SK-N-SH (cell line): ENCODE measurements at regions not wholly inside any gene's neighbourhood (a gene's known extent, or its start where the extent isn't known, plus 50 kb on each side); places are given as distances from the start of the nearest gene placed in this dataset.
A peak's percentile ranks its signal among the peaks of the same experiment; 100 is the strongest.

Experiments used
- CTCF ChIA-PET: fragments of 300-600, 350-600 bp; formaldehyde crosslinking; extraction: SDS; loops from one replicate; lab custom pipeline; 2021; lab: Yijun Ruan, JAX
- POLR2A ChIA-PET: fragments of 350-600 bp; sonication (Branson Sonifier 250); formaldehyde crosslinking; extraction: SDS; loops from one replicate; lab custom pipeline; 2020; ENCODE audit warnings: antibody characterized with exemption, inconsistent platforms; lab: Yijun Ruan, JAX
- DNase-seq: peaks from one replicate; pipeline ENCODE4 v3.0.0; 2012
- H2AFZ ChIP-seq: fragments of 200-600 bp; sonication (generic); 2 replicates; pipeline ENCODE4 v1.8.1; 2016; ENCODE audit warnings: antibody characterized with exemption, mild to moderate bottlenecking, low read depth
- H3F3A ChIP-seq: fragments of 200-600 bp; sonication (generic); replicated peaks from 2 replicates; pipeline ENCODE3; 2016; ENCODE audit warnings: antibody characterized with exemption, mild to moderate bottlenecking; ENCODE audit not compliant: insufficient read depth
- H3K27ac ChIP-seq, 2 experiments: fragments of 200-500 bp in 1 of 2; fragments of 200-600 bp in 1 of 2; sonication (Bioruptor generic) in 1 of 2; sonication (generic), shearing (Covaris generic) in 1 of 2; 2 replicates each; pipeline versions ENCODE4 v1.5.1 to v1.6.1; 2014 to 2016; ENCODE audit warnings: low read depth in 2 of 2, inconsistent platforms in 1 of 2, low read length in 1 of 2, mild to moderate bottlenecking in 1 of 2, mixed read lengths in 1 of 2
- H3K27me3 ChIP-seq: fragments of 200-600 bp; sonication (generic), shearing (Covaris generic); 2 replicates; pipeline ENCODE4 v1.6.1; 2016; ENCODE audit warnings: mixed run types; ENCODE audit not compliant: insufficient read depth
- H3K36me3 ChIP-seq, 2 experiments: fragments of 200-500 bp in 1 of 2; fragments of 200-600 bp in 1 of 2; sonication (Bioruptor generic) in 1 of 2; sonication (generic) in 1 of 2; replicated peaks in 1 of 2; 2 replicates each; pipeline versions ENCODE3 to v1.5.1; 2014 to 2016; ENCODE audit warnings: low read length in 1 of 2, mild to moderate bottlenecking in 1 of 2; ENCODE audit not compliant: insufficient read depth in 2 of 2, control insufficient read depth in 1 of 2
- H3K4me1 ChIP-seq, 2 experiments: fragments of 200-500 bp in 1 of 2; fragments of 200-600 bp in 1 of 2; sonication (Bioruptor generic) in 1 of 2; sonication (generic), shearing (Covaris generic) in 1 of 2; 2 replicates each; pipeline versions ENCODE4 v1.5.1 to v1.6.1; 2014 to 2016; ENCODE audit warnings: low read depth in 1 of 2, low read length in 1 of 2, mixed run types in 1 of 2; ENCODE audit not compliant: insufficient read depth in 2 of 2, control insufficient read depth in 1 of 2
- H3K4me2 ChIP-seq: fragments of 200-600 bp; sonication (generic), shearing (Covaris generic); 2 replicates; pipeline ENCODE4 v1.6.1; 2017; ENCODE audit warnings: mixed run types
- H3K4me3 ChIP-seq, 2 experiments: fragments of 200-500 bp in 1 of 2; fragments of 200-600 bp in 1 of 2; sonication (Bioruptor generic) in 1 of 2; sonication (generic), shearing (Covaris generic) in 1 of 2; 2 replicates each; pipeline versions ENCODE4 v1.5.1 to v1.8.1; 2014 to 2016; ENCODE audit warnings: low read depth in 2 of 2, inconsistent platforms in 1 of 2, low read length in 1 of 2, mild to moderate bottlenecking in 1 of 2, mixed read lengths in 1 of 2, moderate library complexity in 1 of 2
- H3K79me2 ChIP-seq: fragments of 200-600 bp; sonication (generic); 2 replicates; pipeline ENCODE4 v1.8.1; 2017; ENCODE audit warnings: mild to moderate bottlenecking; ENCODE audit not compliant: insufficient read depth
- H3K9ac ChIP-seq: fragments of 200-600 bp; sonication (generic); 2 replicates; pipeline ENCODE4 v1.6.1; 2017; ENCODE audit warnings: mixed run types
- H3K9me2 ChIP-seq: fragments of 200-600 bp; sonication (generic); 2 replicates; pipeline ENCODE4 v1.6.1; 2017; ENCODE audit warnings: mixed run types
- H3K9me3 ChIP-seq: fragments of 200-600 bp; sonication (generic); 2 replicates; pipeline ENCODE4 v1.6.1; 2017; ENCODE audit warnings: mixed run types, mild to moderate bottlenecking, moderate library complexity
- H4K20me1 ChIP-seq: fragments of 200-600 bp; sonication (generic); 2 replicates; pipeline ENCODE4 v1.6.1; 2017; ENCODE audit warnings: mild to moderate bottlenecking, mixed run types; ENCODE audit not compliant: insufficient read depth
- FOXJ3 ChIP-seq: sonication (generic); formaldehyde crosslinking; IDR thresholded peaks from 2 replicates; pipeline ENCODE4 v1.5.1; 2020; ENCODE audit warnings: mild to moderate bottlenecking, missing genetic modification reagents
- GATA2 ChIP-seq: sonication (generic); formaldehyde crosslinking; IDR thresholded peaks from 2 replicates; pipeline ENCODE4 v1.5.0; 2020; ENCODE audit warnings: mild to moderate bottlenecking, missing genetic modification reagents
- NRF1 ChIP-seq: IDR thresholded peaks from 2 replicates; pipeline ENCODE4 v1.6.1; 2012; ENCODE audit warnings: low read depth, mild to moderate bottlenecking, low read length
- POLR2AphosphoS5 ChIP-seq: IDR thresholded peaks from 2 replicates; pipeline ENCODE4 v1.6.1; 2012; ENCODE audit warnings: low read depth, low read length
- RCOR1 ChIP-seq: fragments of 150-350 bp; IDR thresholded peaks from 2 replicates; pipeline ENCODE4 v1.6.1; 2017; ENCODE audit warnings: antibody characterized with exemption, low read length
- RXRA ChIP-seq: IDR thresholded peaks from 2 replicates; pipeline ENCODE4 v1.4.0; 2012; ENCODE audit warnings: low read depth, mild to moderate bottlenecking, borderline replicate concordance
- SIN3A ChIP-seq: IDR thresholded peaks from 2 replicates; pipeline ENCODE4 v1.6.1; 2012; ENCODE audit warnings: low read depth, mild to moderate bottlenecking, low read length, moderate library complexity, borderline replicate concordance
- SMC3 ChIP-seq: IDR thresholded peaks from 2 replicates; pipeline ENCODE4 v1.6.1; 2012; ENCODE audit warnings: low read depth, low read length, improper control_type of control experiment
- TAF1 ChIP-seq: IDR thresholded peaks from 2 replicates; pipeline ENCODE4 v1.6.1; 2012; ENCODE audit warnings: low read depth, mild to moderate bottlenecking, low read length, moderate library complexity, borderline replicate concordance
- TCF12 ChIP-seq: IDR thresholded peaks from 2 replicates; pipeline ENCODE4 v1.4.0; 2012
- TEAD4 ChIP-seq: IDR thresholded peaks from 2 replicates; pipeline ENCODE4 v1.4.0; 2012; ENCODE audit warnings: mild to moderate bottlenecking, borderline replicate concordance; ENCODE audit not compliant: insufficient read depth
- WGBS: methylation state at CpG from one replicate; pipeline ENCODE4 v1.1.6; 2017; ENCODE audit warnings: low lambda C conversion rate; 5-methylcytosine and 5-hydroxymethylcytosine counted together
- TF ChIP-seq, protein P1 (sequence below): fragments of 200-600 bp; sonication (generic); IDR thresholded peaks from 2 replicates; pipeline ENCODE4 v1.6.1; 2017; ENCODE audit warnings: antibody characterized with exemption, mild to moderate bottlenecking, moderate library complexity
- TF ChIP-seq, protein P2 (sequence below): IDR thresholded peaks from 2 replicates; pipeline ENCODE4 v1.4.0; 2012; ENCODE audit warnings: low read depth
- TF ChIP-seq, protein P3 (sequence below): IDR thresholded peaks from 2 replicates; pipeline ENCODE4 v1.4.0; 2012; ENCODE audit warnings: low read depth, borderline replicate concordance
- TF ChIP-seq, protein P4 (sequence below): IDR thresholded peaks from 2 replicates; pipeline ENCODE4 v1.4.0; 2012; ENCODE audit warnings: low read depth, borderline replicate concordance
- TF ChIP-seq, protein P5 (sequence below): fragments of 150-350 bp; IDR thresholded peaks from 2 replicates; pipeline ENCODE4 v1.6.1; 2016; ENCODE audit warnings: mild to moderate bottlenecking, low read depth, low read length

DNA sequence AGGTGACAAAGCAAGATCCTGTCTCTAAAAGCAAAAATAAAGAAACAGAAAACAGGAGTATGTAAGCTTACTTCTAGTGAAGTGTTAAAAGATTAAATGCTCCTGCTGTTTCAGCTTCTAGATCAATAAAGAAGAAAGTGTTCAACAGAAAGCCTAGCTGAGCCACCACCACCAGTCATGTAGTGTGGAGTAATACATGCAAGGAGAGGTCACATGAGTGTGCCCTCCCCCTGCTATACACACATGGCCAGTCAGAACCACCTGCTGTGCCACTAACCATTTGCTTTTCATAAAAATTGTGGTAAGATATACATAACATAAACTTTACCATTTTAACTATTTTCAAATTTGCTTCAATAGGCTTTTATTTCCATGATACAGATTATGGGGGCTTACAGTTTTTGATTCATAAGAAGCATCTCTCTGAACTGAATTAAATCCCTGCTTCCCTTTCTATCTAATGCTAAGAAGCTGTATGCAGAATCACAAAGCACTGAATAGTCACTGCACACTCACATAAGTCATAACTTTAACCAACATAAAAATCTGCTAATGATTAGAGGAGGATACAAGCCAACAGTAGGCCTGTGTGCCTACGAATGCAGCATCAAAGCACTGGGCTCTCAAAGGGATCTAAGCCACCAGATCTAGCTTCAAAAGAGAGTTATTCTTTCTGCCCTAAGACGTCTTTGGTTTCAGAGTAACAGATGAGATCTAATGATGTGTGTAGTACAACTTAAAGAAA is 515.5 kb downstream of the C12orf50 start:
- Histone ChIP-seq H3F3A (peaks cover 12% of the 10 kb centered on the region), H3K4me2 (no peak overlapping the region), H3K4me1 (peaks cover 0 to 10% of the 10 kb centered on the region in 2 experiments), H3K4me3 (no peak overlapping the region), H3K9me2 (no peaks in the 10 kb centered on the region), H4K20me1 (no peaks in the 10 kb centered on the region), H3K79me2 (no peaks in the 10 kb centered on the region), H3K27ac (peak overlapping the region in 1 of 2 experiments; percentile 39; a peak in 2 of 4 replicates), H2AFZ (peak overlapping the region; percentile 32; the same call in 1 of the 2 replicates), H3K36me3 (no peaks in the 10 kb centered on the region), H3K27me3 (no peaks in the 10 kb centered on the region), H3K9ac (no peak overlapping the region), H3K9me3 (no peaks in the 10 kb centered on the region)
- WGBS: 30% methylated on average over 2 of the region's 2 CpGs
- POLR2A ChIA-PET: interaction anchor here (0.6 kb wide), 1 partner anchor 1359 kb away, joined by 4 read pairs; no protein-coding TSS in a partner anchor
- DNase-seq: no peak
- TF ChIP-seq TCF12 (peak; percentile 41; the same call in 1 of the 2 replicates), POLR2AphosphoS5 (no peak), GATA2 (CRISPR knock-in tag) (no peak), SMC3 (no peak)
- TF ChIP-seq, protein P1, sequence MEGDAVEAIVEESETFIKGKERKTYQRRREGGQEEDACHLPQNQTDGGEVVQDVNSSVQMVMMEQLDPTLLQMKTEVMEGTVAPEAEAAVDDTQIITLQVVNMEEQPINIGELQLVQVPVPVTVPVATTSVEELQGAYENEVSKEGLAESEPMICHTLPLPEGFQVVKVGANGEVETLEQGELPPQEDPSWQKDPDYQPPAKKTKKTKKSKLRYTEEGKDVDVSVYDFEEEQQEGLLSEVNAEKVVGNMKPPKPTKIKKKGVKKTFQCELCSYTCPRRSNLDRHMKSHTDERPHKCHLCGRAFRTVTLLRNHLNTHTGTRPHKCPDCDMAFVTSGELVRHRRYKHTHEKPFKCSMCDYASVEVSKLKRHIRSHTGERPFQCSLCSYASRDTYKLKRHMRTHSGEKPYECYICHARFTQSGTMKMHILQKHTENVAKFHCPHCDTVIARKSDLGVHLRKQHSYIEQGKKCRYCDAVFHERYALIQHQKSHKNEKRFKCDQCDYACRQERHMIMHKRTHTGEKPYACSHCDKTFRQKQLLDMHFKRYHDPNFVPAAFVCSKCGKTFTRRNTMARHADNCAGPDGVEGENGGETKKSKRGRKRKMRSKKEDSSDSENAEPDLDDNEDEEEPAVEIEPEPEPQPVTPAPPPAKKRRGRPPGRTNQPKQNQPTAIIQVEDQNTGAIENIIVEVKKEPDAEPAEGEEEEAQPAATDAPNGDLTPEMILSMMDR: no peak
- TF ChIP-seq, protein P2, sequence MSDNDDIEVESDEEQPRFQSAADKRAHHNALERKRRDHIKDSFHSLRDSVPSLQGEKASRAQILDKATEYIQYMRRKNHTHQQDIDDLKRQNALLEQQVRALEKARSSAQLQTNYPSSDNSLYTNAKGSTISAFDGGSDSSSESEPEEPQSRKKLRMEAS: no peak
- CTCF ChIA-PET: no interaction called here

DNA sequence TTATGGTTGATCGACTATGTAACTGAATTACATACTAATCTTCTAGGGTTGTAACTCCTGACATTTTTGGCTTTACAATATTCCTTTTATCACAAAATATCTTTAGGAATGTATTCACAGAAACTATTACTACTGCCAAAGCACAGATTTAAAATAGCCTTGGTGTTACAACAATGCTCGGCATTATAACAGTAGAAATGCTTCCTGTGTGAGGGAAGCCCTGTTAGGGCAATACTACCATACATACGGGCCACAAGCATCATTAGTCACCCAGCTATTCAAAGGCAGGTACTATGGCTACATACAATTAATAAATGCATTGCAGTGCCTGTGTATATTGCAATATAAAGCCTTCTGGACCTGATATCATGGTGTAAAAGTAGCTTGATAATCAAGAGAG is 517.8 kb downstream of the C12orf50 start:
- DNase-seq: no peak
- no peak for TF ChIP-seq RXRA
- TF ChIP-seq, protein P3, sequence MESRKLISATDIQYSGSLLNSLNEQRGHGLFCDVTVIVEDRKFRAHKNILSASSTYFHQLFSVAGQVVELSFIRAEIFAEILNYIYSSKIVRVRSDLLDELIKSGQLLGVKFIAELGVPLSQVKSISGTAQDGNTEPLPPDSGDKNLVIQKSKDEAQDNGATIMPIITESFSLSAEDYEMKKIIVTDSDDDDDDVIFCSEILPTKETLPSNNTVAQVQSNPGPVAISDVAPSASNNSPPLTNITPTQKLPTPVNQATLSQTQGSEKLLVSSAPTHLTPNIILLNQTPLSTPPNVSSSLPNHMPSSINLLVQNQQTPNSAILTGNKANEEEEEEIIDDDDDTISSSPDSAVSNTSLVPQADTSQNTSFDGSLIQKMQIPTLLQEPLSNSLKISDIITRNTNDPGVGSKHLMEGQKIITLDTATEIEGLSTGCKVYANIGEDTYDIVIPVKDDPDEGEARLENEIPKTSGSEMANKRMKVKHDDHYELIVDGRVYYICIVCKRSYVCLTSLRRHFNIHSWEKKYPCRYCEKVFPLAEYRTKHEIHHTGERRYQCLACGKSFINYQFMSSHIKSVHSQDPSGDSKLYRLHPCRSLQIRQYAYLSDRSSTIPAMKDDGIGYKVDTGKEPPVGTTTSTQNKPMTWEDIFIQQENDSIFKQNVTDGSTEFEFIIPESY: no peak
- TF ChIP-seq TAF1: no peak
- TF ChIP-seq, protein P4, sequence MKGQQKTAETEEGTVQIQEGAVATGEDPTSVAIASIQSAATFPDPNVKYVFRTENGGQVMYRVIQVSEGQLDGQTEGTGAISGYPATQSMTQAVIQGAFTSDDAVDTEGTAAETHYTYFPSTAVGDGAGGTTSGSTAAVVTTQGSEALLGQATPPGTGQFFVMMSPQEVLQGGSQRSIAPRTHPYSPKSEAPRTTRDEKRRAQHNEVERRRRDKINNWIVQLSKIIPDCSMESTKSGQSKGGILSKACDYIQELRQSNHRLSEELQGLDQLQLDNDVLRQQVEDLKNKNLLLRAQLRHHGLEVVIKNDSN: no peak
- no peak for TF ChIP-seq TEAD4
- TF ChIP-seq NRF1: no peak
- TF ChIP-seq FOXJ3: no peak
- TF ChIP-seq RCOR1: no peak
- no peak for TF ChIP-seq SIN3A
- TF ChIP-seq, protein P5, sequence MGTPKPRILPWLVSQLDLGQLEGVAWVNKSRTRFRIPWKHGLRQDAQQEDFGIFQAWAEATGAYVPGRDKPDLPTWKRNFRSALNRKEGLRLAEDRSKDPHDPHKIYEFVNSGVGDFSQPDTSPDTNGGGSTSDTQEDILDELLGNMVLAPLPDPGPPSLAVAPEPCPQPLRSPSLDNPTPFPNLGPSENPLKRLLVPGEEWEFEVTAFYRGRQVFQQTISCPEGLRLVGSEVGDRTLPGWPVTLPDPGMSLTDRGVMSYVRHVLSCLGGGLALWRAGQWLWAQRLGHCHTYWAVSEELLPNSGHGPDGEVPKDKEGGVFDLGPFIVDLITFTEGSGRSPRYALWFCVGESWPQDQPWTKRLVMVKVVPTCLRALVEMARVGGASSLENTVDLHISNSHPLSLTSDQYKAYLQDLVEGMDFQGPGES: no peak
- no peaks in the 10 kb centered on the region for H3K9me2 ChIP-seq
- H3K9ac ChIP-seq: no peak overlapping the region
- H3K4me2 ChIP-seq: no peak overlapping the region
- peak overlapping the region; percentile 32; the same call in 1 of the 2 replicates for H2AFZ ChIP-seq
- POLR2A ChIA-PET: no interaction called here
- no peaks in the 10 kb centered on the region for H3K9me3 ChIP-seq
- peaks cover 12% of the 10 kb centered on the region for H3F3A ChIP-seq
- H3K79me2 ChIP-seq: no peaks in the 10 kb centered on the region
- 91% methylated on average over 3 of the region's 3 CpGs for WGBS
- CTCF ChIA-PET: no interaction called here
- H3K4me1 ChIP-seq: peaks cover 0 to 10% of the 10 kb centered on the region in 2 experiments
- no peaks in the 10 kb centered on the region for H3K36me3 ChIP-seq
- H3K27me3 ChIP-seq: no peaks in the 10 kb centered on the region
- H3K27ac ChIP-seq: no peak overlapping the region
- no peaks in the 10 kb centered on the region for H4K20me1 ChIP-seq
- H3K4me3 ChIP-seq: no peak overlapping the region
